ENCODE measurements at regions not wholly inside any gene's neighbourhood (a gene's known extent, or its start where the extent isn't known, plus 50 kb on each side); places are given as distances from the start of the nearest gene placed in this dataset.

- Histone ChIP-seq H2AFZ (ENCODE audit: low read depth, low read length) (no peak overlapping the region), H3K4me2 (ENCODE audit: low read length) (no peak overlapping the region), H3K4me3 (ENCODE audit: low read length) (no peak overlapping the region), H4K20me1 (ENCODE audit: insufficient read depth, low read length) (no peaks in the 10 kb centered on the region), H3K9me3 (ENCODE audit: insufficient read depth, low read length) (no peaks in the 10 kb centered on the region), H3K4me1 (ENCODE audit: low read length) (0 out of 2 replicates have a peak, but pooled peaks cover 4% of the 10 kb centered on the region), H3K79me2 (ENCODE audit: low read length) (no peaks in the 10 kb centered on the region), H3K27me3 (ENCODE audit: low read depth, low read length) (no peaks in the 10 kb centered on the region), H3K36me3 (replicated peaks; ENCODE audit: low read depth, low read length) (no peaks in the 10 kb centered on the region), H3K9ac (ENCODE audit: low read length) (no peak overlapping the region), H3K27ac (ENCODE audit: low read length) (no peak overlapping the region)
- TF ChIP-seq EZH2phosphoT487 (IDR thresholded peaks at IDR 0.05; ENCODE audit: low read depth) = no peak
- no peak for TF ChIP-seq CTCF (IDR thresholded peaks at IDR 0.05; ENCODE audit: low read depth, low read length)
Observed at GRCh38 chr2:166805753-166806152, 82.5 kb upstream of the XIRP2 start.

DNA sequence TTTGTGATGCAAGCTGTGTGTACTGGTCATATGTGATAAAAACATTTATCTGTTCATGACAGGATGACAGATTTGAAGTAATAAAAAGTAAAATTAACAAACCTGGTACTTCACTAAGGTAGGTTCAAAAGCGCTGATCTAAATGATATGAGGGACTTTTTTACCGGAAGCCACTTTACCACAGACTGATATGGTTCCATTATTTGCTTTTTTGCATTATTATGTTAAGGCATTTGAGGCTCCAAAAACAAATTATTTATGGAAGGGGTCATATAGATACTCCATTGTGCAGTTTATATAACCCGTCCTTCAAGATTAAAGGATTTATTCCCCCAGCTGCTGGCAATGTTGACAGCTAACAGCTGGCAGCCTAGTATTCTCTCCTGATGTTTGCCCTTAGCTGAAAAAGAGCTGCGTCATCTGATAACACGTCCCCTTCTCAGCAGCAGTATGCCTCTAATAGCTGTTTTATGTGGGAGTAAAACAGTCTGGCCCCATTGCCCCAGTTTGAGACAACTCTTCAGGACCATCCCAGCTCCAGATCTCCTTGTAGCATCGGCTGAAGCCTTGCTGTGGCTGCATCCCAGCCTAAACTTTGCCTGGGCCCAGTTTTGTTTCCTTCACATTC, 84.8 kb upstream of the XIRP2 start:
- no peak for TF ChIP-seq EZH2phosphoT487 (IDR thresholded peaks at IDR 0.05; ENCODE audit: low read depth)
- no peak for TF ChIP-seq CTCF (IDR thresholded peaks at IDR 0.05; ENCODE audit: low read depth, low read length)
- H3K36me3 ChIP-seq (replicated peaks; ENCODE audit: low read depth, low read length) = no peaks in the 10 kb centered on the region
- no peak overlapping the region for H3K4me3 ChIP-seq (ENCODE audit: low read length)
- H3K4me1 ChIP-seq (ENCODE audit: low read length) = 0 out of 2 replicates have a peak, but pooled peaks cover 4% of the 10 kb centered on the region
- no peaks in the 10 kb centered on the region for H3K9me3 ChIP-seq (ENCODE audit: insufficient read depth, low read length)
- no peaks in the 10 kb centered on the region for H3K79me2 ChIP-seq (ENCODE audit: low read length)
- H4K20me1 ChIP-seq (ENCODE audit: insufficient read depth, low read length) = no peaks in the 10 kb centered on the region
- H3K27ac ChIP-seq (ENCODE audit: low read length) = no peak overlapping the region
- H3K9ac ChIP-seq (ENCODE audit: low read length) = no peak overlapping the region
- H3K4me2 ChIP-seq (ENCODE audit: low read length) = no peak overlapping the region
- no peaks in the 10 kb centered on the region for H3K27me3 ChIP-seq (ENCODE audit: low read depth, low read length)
- 0 out of 2 replicates have a peak overlapping the region, but pooled peaks have one; percentile 10 for H2AFZ ChIP-seq (ENCODE audit: low read depth, low read length)

DNA sequence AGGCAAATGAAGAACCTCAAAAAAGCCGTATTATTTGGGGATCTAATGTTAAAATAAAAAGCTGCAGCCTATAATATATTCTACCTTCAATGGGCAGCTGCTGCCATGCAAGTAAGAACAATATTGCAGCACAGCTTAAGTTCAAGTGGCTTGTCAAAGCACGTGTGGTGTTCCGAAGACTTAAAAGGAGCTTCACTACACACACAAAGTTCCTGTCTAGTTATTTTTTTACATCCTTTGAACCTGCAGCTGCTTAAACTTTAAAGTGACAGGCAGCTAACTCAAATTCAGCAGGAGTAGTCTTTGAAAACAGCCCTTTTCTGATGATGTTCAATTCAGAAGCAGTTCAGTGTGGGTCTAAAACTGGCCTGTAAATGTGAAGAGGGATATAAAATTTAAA, 85.8 kb upstream of the XIRP2 start:
- H4K20me1 ChIP-seq (ENCODE audit: insufficient read depth, low read length) = no peaks in the 10 kb centered on the region
- no peaks in the 10 kb centered on the region for H3K79me2 ChIP-seq (ENCODE audit: low read length)
- 0 out of 2 replicates have a peak overlapping the region, but pooled peaks have one; percentile 36 for H2AFZ ChIP-seq (ENCODE audit: low read depth, low read length)
- H3K27me3 ChIP-seq (ENCODE audit: low read depth, low read length) = no peaks in the 10 kb centered on the region
- no peaks in the 10 kb centered on the region for H3K36me3 ChIP-seq (replicated peaks; ENCODE audit: low read depth, low read length)
- TF ChIP-seq CTCF (IDR thresholded peaks at IDR 0.05; ENCODE audit: low read depth, low read length) (no peak), EZH2phosphoT487 (IDR thresholded peaks at IDR 0.05; ENCODE audit: low read depth) (no peak)
- no peak overlapping the region for H3K4me3 ChIP-seq (ENCODE audit: low read length)
- 0 out of 2 replicates have a peak, but pooled peaks cover 4% of the 10 kb centered on the region for H3K4me1 ChIP-seq (ENCODE audit: low read length)
- H3K9ac ChIP-seq (ENCODE audit: low read length) = no peak overlapping the region
- no peak overlapping the region for H3K4me2 ChIP-seq (ENCODE audit: low read length)
- H3K9me3 ChIP-seq (ENCODE audit: insufficient read depth, low read length) = no peaks in the 10 kb centered on the region
- H3K27ac ChIP-seq (ENCODE audit: low read length) = no peak overlapping the region

- peaks cover 26% of the 10 kb centered on the region for H3K9me3 ChIP-seq (ENCODE audit: insufficient read depth, low read length)
- no peak overlapping the region for H3K9ac ChIP-seq (ENCODE audit: low read length)
- H2AFZ ChIP-seq (ENCODE audit: low read depth, low read length) = no peak overlapping the region
- peaks cover 20% of the 10 kb centered on the region for H3K36me3 ChIP-seq (replicated peaks; ENCODE audit: low read depth, low read length)
- H3K79me2 ChIP-seq (ENCODE audit: low read length) = no peaks in the 10 kb centered on the region
- no peak overlapping the region for H3K4me3 ChIP-seq (ENCODE audit: low read length)
- H4K20me1 ChIP-seq (ENCODE audit: insufficient read depth, low read length) = no peaks in the 10 kb centered on the region
- TF ChIP-seq EZH2phosphoT487 (IDR thresholded peaks at IDR 0.05; ENCODE audit: low read depth) (no peak), CTCF (IDR thresholded peaks at IDR 0.05; ENCODE audit: low read depth, low read length) (no peak)
- H3K27ac ChIP-seq (ENCODE audit: low read length) = peak overlapping the region; percentile 71
- H3K4me2 ChIP-seq (ENCODE audit: low read length) = peak overlapping the region; percentile 38; the same call in 1 of the 2 replicates
- peaks cover 21% of the 10 kb centered on the region for H3K4me1 ChIP-seq (ENCODE audit: low read length)
- no peaks in the 10 kb centered on the region for H3K27me3 ChIP-seq (ENCODE audit: low read depth, low read length)
Observed at GRCh38 chr2:166792808-166793207, 95.5 kb upstream of the XIRP2 start.

Measured in OCI-LY3 (cell line).